Liver (tissue), 3 donors: ENCODE measurements at regions not wholly inside any gene's neighbourhood (a gene's known extent, or its start where the extent isn't known, plus 50 kb on each side); places are given as distances from the start of the nearest gene placed in this dataset.

ENCODE experiments used
- CTCF ChIP-seq: fragments of 150-350 bp; IDR thresholded peaks from 2 replicates; pipeline ENCODE4 v1.5.1; 2017; ENCODE audit warnings: improper control_type of control experiment, low read depth, low read length; ENCODE audit not compliant: missing input control
- REST ChIP-seq: IDR thresholded peaks from 2 replicates; pipeline ENCODE4 v1.6.1; 2016; ENCODE audit warnings: antibody characterized with exemption, mild to moderate bottlenecking
- TAF1 ChIP-seq: conservative IDR thresholded peaks from 2 replicates; pipeline ENCODE4 v1.6.1; 2016; ENCODE audit warnings: antibody characterized with exemption, mild to moderate bottlenecking
- donor health status: healthy.
- donor health status: healthy.

GRCh38 chr3:107983247-107983646 is 107.6 kb downstream of the CD47 start:
- TF ChIP-seq CTCF, result no peak
- TF ChIP-seq TAF1, result no peak
- no peak for TF ChIP-seq REST
